Adrenal gland (tissue), 5 donors: ENCODE measurements at regions not wholly inside any gene's neighbourhood (a gene's known extent, or its start where the extent isn't known, plus 50 kb on each side); places are given as distances from the start of the nearest gene placed in this dataset.
"Not testable (repeated sequence)": the region's sequence is repeated elsewhere in the genome, so short reads cannot be mapped to it uniquely, and the experiment has no call there.

Experiments
- POLR2A ChIP-seq, 2 donors: fragments of 450-650 bp; IDR thresholded peaks; one replicate each; pipeline ENCODE4 v1.6.1; 2017; ENCODE audit warnings: antibody characterized with exemption in 2 of 2, mild to moderate bottlenecking in 2 of 2, moderate library complexity in 1 of 2
- TF ChIP-seq, protein P1 (sequence below), 6 experiments: fragments of 450-650 bp in 4 of 6; fragments of 200-600 bp in 2 of 6; sonication (generic) in 1 of 6; IDR thresholded peaks; 1 replicate in 5 of 6; 2 replicates in 1 of 6; pipeline versions ENCODE4 v1.5.1 to v1.8.0; 2016 to 2021; ENCODE audit warnings: antibody characterized with exemption in 6 of 6, mild to moderate bottlenecking in 2 of 6, moderate library complexity in 1 of 6
- donor health status: DM: no; HTN: no; CAD: no.

DNA sequence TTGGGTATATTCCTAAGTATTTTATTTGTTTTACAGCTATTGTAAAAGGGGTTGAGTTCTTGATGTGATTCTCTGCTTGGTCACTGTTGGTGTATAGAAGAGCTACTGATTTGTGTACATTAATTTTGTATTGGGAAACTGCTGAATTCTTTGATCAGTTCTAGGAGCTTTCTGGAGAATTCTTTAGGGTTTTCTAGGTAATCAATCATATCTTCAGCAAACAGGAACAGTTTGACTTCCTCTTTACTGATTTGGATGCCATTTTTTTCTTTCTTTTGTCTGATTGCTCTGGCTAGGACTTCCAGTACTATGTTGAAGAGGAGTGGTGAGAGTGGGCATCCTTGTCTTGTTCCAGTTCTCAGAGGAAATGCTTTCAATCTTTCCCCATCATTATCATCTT, 50.1 kb upstream of the VSIG4 start:
- TF ChIP-seq, protein P1, sequence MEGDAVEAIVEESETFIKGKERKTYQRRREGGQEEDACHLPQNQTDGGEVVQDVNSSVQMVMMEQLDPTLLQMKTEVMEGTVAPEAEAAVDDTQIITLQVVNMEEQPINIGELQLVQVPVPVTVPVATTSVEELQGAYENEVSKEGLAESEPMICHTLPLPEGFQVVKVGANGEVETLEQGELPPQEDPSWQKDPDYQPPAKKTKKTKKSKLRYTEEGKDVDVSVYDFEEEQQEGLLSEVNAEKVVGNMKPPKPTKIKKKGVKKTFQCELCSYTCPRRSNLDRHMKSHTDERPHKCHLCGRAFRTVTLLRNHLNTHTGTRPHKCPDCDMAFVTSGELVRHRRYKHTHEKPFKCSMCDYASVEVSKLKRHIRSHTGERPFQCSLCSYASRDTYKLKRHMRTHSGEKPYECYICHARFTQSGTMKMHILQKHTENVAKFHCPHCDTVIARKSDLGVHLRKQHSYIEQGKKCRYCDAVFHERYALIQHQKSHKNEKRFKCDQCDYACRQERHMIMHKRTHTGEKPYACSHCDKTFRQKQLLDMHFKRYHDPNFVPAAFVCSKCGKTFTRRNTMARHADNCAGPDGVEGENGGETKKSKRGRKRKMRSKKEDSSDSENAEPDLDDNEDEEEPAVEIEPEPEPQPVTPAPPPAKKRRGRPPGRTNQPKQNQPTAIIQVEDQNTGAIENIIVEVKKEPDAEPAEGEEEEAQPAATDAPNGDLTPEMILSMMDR (IDR thresholded peaks at IDR 0.05): not testable (repeated sequence)
- not testable (repeated sequence) for TF ChIP-seq POLR2A (IDR thresholded peaks at IDR 0.05)
